Bronchial epithelial cell (primary cell): ENCODE measurements at regions not wholly inside any gene's neighbourhood (a gene's known extent, or its start where the extent isn't known, plus 50 kb on each side); places are given as distances from the start of the nearest gene placed in this dataset.

Experiments
- DNase-seq: peaks from one replicate; pipeline ENCODE4 v3.0.0-alpha.2; 2010; ENCODE audit warnings: low read depth
- FAIRE-seq: peaks from 2 replicates; lab custom pipeline; 2011; peaks lifted over from hg19 to GRCh38; lab: Jason Lieb, UNC
- H3K27me3 ChIP-seq: 2 replicates; pipeline ENCODE4 v1.5.1; 2011; ENCODE audit warnings: low read length; ENCODE audit not compliant: control insufficient read depth, insufficient read depth
- H3K36me3 ChIP-seq: 2 replicates; pipeline ENCODE4 v1.5.1; 2011; ENCODE audit warnings: low read length; ENCODE audit not compliant: control insufficient read depth, insufficient read depth
- H3K4me3 ChIP-seq: 2 replicates; pipeline ENCODE4 v1.5.1; 2011; ENCODE audit warnings: mild to moderate bottlenecking, low read depth, low read length, control low read depth
- TF ChIP-seq, protein P1 (sequence below): IDR thresholded peaks from 2 replicates; pipeline ENCODE4 v1.5.1; 2011; ENCODE audit warnings: mild to moderate bottlenecking, moderate library complexity, low read length, control low read depth, inconsistent platforms; ENCODE audit not compliant: insufficient read depth, severe bottlenecking

DNA sequence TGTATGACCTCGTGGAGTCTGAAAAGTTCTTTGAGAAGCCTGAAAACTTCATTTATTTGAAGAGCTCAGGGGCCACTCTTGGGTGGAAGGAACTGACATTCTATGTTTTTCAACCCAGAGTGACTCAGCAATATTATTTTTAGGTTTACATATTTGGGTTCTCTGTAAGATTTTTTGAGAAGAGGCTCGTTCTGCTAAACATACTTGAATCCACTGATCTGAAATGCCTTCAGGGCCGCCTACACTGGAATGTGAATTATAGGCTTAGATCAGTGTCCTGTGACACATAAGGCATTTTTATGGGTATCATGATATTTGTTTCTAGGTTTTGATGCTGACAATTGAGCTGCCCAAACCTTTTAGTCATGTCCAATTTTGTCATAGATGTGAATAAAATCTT is 86.2 kb downstream of the PSAT1 start:
- DNase-seq (no peak), FAIRE-seq (no peak)
- Histone ChIP-seq H3K36me3 (no peaks in the 10 kb centered on the region), H3K27me3 (no peaks in the 10 kb centered on the region), H3K4me3 (no peak overlapping the region)
- TF ChIP-seq, protein P1, sequence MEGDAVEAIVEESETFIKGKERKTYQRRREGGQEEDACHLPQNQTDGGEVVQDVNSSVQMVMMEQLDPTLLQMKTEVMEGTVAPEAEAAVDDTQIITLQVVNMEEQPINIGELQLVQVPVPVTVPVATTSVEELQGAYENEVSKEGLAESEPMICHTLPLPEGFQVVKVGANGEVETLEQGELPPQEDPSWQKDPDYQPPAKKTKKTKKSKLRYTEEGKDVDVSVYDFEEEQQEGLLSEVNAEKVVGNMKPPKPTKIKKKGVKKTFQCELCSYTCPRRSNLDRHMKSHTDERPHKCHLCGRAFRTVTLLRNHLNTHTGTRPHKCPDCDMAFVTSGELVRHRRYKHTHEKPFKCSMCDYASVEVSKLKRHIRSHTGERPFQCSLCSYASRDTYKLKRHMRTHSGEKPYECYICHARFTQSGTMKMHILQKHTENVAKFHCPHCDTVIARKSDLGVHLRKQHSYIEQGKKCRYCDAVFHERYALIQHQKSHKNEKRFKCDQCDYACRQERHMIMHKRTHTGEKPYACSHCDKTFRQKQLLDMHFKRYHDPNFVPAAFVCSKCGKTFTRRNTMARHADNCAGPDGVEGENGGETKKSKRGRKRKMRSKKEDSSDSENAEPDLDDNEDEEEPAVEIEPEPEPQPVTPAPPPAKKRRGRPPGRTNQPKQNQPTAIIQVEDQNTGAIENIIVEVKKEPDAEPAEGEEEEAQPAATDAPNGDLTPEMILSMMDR = no peak

DNA sequence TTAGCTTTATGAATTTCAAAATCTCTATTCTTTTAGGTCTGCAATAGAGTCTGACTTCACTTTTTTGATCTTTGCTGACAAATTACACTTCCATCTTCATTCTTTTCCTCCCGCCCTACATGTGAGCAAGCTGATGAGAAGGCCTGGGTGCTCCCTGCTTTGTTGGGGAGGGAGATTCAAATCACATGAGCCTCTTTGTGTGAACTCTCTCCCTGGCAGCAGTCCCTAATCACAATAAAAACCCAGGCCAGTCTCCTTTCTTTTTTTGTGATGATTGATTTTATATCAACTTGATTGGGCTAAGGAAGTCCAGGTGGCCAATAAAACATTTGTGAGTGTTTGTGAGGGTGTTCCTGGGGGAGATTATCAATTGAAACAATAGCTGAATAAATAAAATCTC is 89.4 kb downstream of the PSAT1 start:
- no peak for DNase-seq
- FAIRE-seq = no peak
- no peak overlapping the region for H3K4me3 ChIP-seq
- no peaks in the 10 kb centered on the region for H3K27me3 ChIP-seq
- no peaks in the 10 kb centered on the region for H3K36me3 ChIP-seq
- TF ChIP-seq, protein P1 = no peak

DNA sequence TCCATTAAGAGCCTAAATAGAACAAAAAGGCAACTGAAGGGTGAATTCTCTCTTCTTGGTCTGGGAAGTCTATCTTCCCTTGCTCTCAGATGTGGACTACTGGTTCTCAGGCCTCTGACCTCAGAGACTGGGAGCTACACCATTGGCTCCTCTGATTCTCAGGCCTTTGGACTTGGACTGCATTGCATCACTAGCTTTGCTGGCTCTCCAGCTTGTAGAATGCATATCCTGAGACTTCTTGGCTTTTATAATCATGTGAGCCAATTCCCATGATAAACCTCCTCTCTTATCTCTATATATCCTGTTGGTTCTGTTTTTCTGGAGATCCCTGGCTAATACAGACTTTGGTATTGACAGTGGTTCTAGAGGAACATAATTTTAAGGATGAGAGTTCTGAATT is 89.8 kb downstream of the PSAT1 start:
- TF ChIP-seq, protein P1 = no peak
- DNase-seq (no peak), FAIRE-seq (no peak)
- Histone ChIP-seq H3K27me3 (no peaks in the 10 kb centered on the region), H3K36me3 (no peaks in the 10 kb centered on the region), H3K4me3 (no peak overlapping the region)

GRCh38 chr9:78393340-78393739 is 96.4 kb downstream of the PSAT1 start:
- TF ChIP-seq, protein P1 = no peak
- Histone ChIP-seq H3K27me3 (no peaks in the 10 kb centered on the region), H3K4me3 (no peak overlapping the region), H3K36me3 (no peaks in the 10 kb centered on the region)
- no peak for DNase-seq
- no peak for FAIRE-seq

DNA sequence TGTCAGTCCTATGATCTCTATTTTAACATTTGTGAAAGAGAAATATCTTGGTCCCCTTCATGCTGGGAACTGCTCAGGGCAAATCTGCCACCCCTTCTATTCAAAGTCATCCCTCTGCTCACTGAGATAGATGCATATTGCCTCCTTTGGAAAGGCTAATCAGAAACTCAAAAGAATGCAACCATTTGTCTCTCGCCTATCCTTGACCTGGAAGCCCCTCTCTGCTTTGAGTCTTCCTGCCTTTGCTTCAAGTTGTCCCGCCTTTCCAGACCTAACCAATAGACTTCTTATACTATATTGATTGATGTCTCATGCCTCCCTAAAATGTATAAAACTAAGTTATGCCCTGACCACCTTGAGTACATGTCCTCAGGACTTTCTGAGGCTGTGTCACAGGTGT is 97.0 kb downstream of the PSAT1 start:
- Histone ChIP-seq H3K36me3 (no peaks in the 10 kb centered on the region), H3K4me3 (no peak overlapping the region), H3K27me3 (no peaks in the 10 kb centered on the region)
- FAIRE-seq (no peak), DNase-seq (no peak)
- TF ChIP-seq, protein P1 = no peak

GRCh38 chr9:78396087-78396486 is 99.2 kb downstream of the PSAT1 start:
- FAIRE-seq (no peak), DNase-seq (no peak)
- no peak overlapping the region for H3K4me3 ChIP-seq

More at GRCh38 chr9:78396087-78396486, 99.2 kb downstream of the PSAT1 start:
- TF ChIP-seq, protein P1 = no peak
- Histone ChIP-seq H3K27me3 (no peaks in the 10 kb centered on the region), H3K36me3 (no peaks in the 10 kb centered on the region)
